ENCODE measurements at regions not wholly inside any gene's neighbourhood (a gene's known extent, or its start where the extent isn't known, plus 50 kb on each side); places are given as distances from the start of the nearest gene placed in this dataset.

- TF ChIP-seq POLR2A (IDR thresholded peaks at IDR 0.05) (no peak), POLR2AphosphoS5 (IDR thresholded peaks at IDR 0.05) (no peak)
- TF ChIP-seq, protein P1, sequence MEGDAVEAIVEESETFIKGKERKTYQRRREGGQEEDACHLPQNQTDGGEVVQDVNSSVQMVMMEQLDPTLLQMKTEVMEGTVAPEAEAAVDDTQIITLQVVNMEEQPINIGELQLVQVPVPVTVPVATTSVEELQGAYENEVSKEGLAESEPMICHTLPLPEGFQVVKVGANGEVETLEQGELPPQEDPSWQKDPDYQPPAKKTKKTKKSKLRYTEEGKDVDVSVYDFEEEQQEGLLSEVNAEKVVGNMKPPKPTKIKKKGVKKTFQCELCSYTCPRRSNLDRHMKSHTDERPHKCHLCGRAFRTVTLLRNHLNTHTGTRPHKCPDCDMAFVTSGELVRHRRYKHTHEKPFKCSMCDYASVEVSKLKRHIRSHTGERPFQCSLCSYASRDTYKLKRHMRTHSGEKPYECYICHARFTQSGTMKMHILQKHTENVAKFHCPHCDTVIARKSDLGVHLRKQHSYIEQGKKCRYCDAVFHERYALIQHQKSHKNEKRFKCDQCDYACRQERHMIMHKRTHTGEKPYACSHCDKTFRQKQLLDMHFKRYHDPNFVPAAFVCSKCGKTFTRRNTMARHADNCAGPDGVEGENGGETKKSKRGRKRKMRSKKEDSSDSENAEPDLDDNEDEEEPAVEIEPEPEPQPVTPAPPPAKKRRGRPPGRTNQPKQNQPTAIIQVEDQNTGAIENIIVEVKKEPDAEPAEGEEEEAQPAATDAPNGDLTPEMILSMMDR (IDR thresholded peaks at IDR 0.05), result no peak
Measured at GRCh38 chr1:61523229-61523628, 201.7 kb downstream of the TM2D1 start.

All from sigmoid colon (tissue), 4 donors.